ENCODE measurements at regions not wholly inside any gene's neighbourhood (a gene's known extent, or its start where the extent isn't known, plus 50 kb on each side); places are given as distances from the start of the nearest gene placed in this dataset.

DNA sequence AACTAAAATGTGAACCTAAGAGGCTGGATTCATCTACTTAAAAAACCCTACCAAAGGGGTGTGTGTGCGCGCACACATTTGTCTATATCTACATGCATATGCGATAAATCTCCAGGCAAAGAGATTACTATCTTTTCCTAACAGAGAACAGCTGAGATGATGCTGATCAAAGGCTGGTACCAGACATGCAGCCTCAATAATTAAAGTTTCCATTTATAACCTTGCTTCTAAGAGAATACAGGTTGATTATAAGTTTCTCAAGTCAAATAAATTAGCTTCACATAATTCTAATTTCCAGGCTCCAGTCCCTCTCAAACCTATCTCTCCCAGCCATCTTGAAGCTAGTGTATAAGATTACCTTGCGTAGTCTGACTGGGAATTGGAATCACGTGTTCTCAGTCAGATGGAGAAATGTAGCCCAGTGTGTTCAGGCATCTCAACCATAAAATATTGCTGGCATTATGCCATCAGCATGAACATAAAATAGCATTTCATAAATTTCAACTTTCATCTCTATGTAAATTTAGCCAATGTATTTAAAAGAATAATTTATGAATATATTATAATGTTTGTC is 1062.0 kb downstream of the XPNPEP1 start:
- Histone ChIP-seq H3K4me2 (ENCODE audit: low read depth, low read length, poor library complexity, severe bottlenecking) (no peak overlapping the region), H3K9me3 (ENCODE audit: insufficient read depth, low read depth, low read length) (no peaks in the 10 kb centered on the region), H2AFZ (ENCODE audit: low read length) (no peak overlapping the region), H3K9me2 (replicated peaks; ENCODE audit: low read depth, low read length) (no peaks in the 10 kb centered on the region), H3K4me1 (ENCODE audit: insufficient read depth, low read length, poor library complexity, severe bottlenecking) (no peaks in the 10 kb centered on the region), H3K79me2 (ENCODE audit: insufficient read depth, low read length) (no peaks in the 10 kb centered on the region), H4K20me1 (ENCODE audit: insufficient read depth, low read length, poor library complexity, severe bottlenecking) (no peaks in the 10 kb centered on the region), H3K4me3 (ENCODE audit: low read length, poor library complexity, severe bottlenecking) (no peak overlapping the region), H3K9ac (ENCODE audit: low read depth, low read length, poor library complexity, severe bottlenecking) (no peak overlapping the region), H3K27me3 (ENCODE audit: insufficient read depth, low read length, poor library complexity, severe bottlenecking) (no peaks in the 10 kb centered on the region), H3K36me3 (ENCODE audit: insufficient read depth, low read length) (no peaks in the 10 kb centered on the region), H3F3A (ENCODE audit: low read depth) (no peaks in the 10 kb centered on the region)
- no peak for TF ChIP-seq EZH2phosphoT487 (IDR thresholded peaks at IDR 0.05; ENCODE audit: borderline replicate concordance)
- TF ChIP-seq, protein P1, sequence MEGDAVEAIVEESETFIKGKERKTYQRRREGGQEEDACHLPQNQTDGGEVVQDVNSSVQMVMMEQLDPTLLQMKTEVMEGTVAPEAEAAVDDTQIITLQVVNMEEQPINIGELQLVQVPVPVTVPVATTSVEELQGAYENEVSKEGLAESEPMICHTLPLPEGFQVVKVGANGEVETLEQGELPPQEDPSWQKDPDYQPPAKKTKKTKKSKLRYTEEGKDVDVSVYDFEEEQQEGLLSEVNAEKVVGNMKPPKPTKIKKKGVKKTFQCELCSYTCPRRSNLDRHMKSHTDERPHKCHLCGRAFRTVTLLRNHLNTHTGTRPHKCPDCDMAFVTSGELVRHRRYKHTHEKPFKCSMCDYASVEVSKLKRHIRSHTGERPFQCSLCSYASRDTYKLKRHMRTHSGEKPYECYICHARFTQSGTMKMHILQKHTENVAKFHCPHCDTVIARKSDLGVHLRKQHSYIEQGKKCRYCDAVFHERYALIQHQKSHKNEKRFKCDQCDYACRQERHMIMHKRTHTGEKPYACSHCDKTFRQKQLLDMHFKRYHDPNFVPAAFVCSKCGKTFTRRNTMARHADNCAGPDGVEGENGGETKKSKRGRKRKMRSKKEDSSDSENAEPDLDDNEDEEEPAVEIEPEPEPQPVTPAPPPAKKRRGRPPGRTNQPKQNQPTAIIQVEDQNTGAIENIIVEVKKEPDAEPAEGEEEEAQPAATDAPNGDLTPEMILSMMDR (conservative IDR thresholded peaks at IDR 0.05; ENCODE audit: low read length) = no peak

DNA sequence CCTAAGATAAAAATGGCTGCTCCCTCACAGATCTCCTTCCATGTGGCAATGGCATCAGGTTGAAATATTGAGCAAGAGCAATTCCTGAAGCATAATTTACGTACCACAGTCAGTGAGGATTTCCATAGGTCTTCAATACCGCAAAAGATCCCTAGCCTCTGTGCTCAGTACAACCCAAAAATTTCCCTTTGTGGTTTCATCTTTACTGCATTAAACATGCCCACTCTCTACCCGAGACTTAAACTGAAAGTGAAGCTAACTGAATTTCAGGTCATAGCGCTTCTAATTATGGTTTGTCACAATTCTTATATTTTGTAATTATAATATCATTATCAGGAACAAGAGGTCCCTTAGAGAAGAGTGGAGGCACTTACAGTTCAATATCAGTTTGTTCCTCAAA is 1071.1 kb downstream of the XPNPEP1 start:
- Histone ChIP-seq H3K4me1 (ENCODE audit: insufficient read depth, low read length, poor library complexity, severe bottlenecking) (no peaks in the 10 kb centered on the region), H3K27me3 (ENCODE audit: insufficient read depth, low read length, poor library complexity, severe bottlenecking) (no peaks in the 10 kb centered on the region), H3K36me3 (ENCODE audit: insufficient read depth, low read length) (no peaks in the 10 kb centered on the region), H3K79me2 (ENCODE audit: insufficient read depth, low read length) (no peaks in the 10 kb centered on the region), H3K9ac (ENCODE audit: low read depth, low read length, poor library complexity, severe bottlenecking) (no peak overlapping the region), H3K9me3 (ENCODE audit: insufficient read depth, low read depth, low read length) (no peaks in the 10 kb centered on the region), H3K9me2 (replicated peaks; ENCODE audit: low read depth, low read length) (no peaks in the 10 kb centered on the region), H3K4me2 (ENCODE audit: low read depth, low read length, poor library complexity, severe bottlenecking) (no peak overlapping the region), H4K20me1 (ENCODE audit: insufficient read depth, low read length, poor library complexity, severe bottlenecking) (no peaks in the 10 kb centered on the region), H3K4me3 (ENCODE audit: low read length, poor library complexity, severe bottlenecking) (no peak overlapping the region), H2AFZ (ENCODE audit: low read length) (no peak overlapping the region), H3F3A (ENCODE audit: low read depth) (no peaks in the 10 kb centered on the region)
- no peak for TF ChIP-seq EZH2phosphoT487 (IDR thresholded peaks at IDR 0.05; ENCODE audit: borderline replicate concordance)
- TF ChIP-seq, protein P1 (conservative IDR thresholded peaks at IDR 0.05; ENCODE audit: low read length) = no peak

DNA sequence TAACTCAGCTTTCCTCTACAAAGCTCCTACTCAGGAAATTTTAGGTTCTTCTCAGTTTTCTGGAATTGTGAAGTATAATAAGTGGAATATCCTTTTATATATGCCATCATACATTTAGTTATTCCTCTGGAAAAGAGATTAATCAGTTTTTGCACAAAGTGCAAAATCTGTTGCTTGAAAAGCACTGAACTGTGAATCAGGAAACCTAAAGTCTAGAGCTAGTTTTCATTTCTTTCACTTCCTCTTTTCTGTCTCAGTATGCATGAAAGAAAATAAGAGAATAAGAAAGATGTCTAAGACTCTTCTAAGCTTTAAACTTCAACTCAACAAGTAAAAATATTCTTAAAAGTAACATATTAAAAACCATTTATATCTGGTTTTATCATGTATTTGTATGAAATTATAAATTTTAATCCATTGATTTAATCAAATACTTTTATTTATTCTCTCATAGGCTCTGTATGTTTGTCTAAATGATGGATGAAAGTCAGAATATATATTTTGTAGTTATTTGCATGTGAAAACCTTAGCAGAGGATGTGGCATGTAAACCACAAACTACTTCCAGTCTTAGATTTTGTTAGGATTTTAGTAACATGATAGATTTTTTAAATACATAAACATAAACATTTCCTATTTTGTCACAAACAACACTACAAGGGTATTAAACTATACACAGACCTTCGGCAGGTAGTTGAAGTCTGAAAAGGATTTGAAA is 1073.0 kb downstream of the XPNPEP1 start:
- no peaks in the 10 kb centered on the region for H3K27me3 ChIP-seq (ENCODE audit: insufficient read depth, low read length, poor library complexity, severe bottlenecking)
- no peak overlapping the region for H3K9ac ChIP-seq (ENCODE audit: low read depth, low read length, poor library complexity, severe bottlenecking)
- H4K20me1 ChIP-seq (ENCODE audit: insufficient read depth, low read length, poor library complexity, severe bottlenecking) = no peaks in the 10 kb centered on the region
- no peaks in the 10 kb centered on the region for H3K4me1 ChIP-seq (ENCODE audit: insufficient read depth, low read length, poor library complexity, severe bottlenecking)
- no peak overlapping the region for H2AFZ ChIP-seq (ENCODE audit: low read length)
- H3K9me3 ChIP-seq (ENCODE audit: insufficient read depth, low read depth, low read length) = no peaks in the 10 kb centered on the region
- H3F3A ChIP-seq (ENCODE audit: low read depth) = no peaks in the 10 kb centered on the region
- no peak overlapping the region for H3K4me2 ChIP-seq (ENCODE audit: low read depth, low read length, poor library complexity, severe bottlenecking)
- H3K36me3 ChIP-seq (ENCODE audit: insufficient read depth, low read length) = no peaks in the 10 kb centered on the region
- H3K4me3 ChIP-seq (ENCODE audit: low read length, poor library complexity, severe bottlenecking) = no peak overlapping the region
- H3K79me2 ChIP-seq (ENCODE audit: insufficient read depth, low read length) = no peaks in the 10 kb centered on the region
- no peaks in the 10 kb centered on the region for H3K9me2 ChIP-seq (replicated peaks; ENCODE audit: low read depth, low read length)
- TF ChIP-seq, protein P1 (conservative IDR thresholded peaks at IDR 0.05; ENCODE audit: low read length) = no peak
- TF ChIP-seq EZH2phosphoT487 (IDR thresholded peaks at IDR 0.05; ENCODE audit: borderline replicate concordance) = no peak

Measured in Loucy (cell line).